Lower leg skin (tissue), 3 donors: ENCODE measurements at regions not wholly inside any gene's neighbourhood (a gene's known extent, or its start where the extent isn't known, plus 50 kb on each side); places are given as distances from the start of the nearest gene placed in this dataset.

Experiments used
- POLR2A ChIP-seq, 2 donors: fragments of 450-650 bp; IDR thresholded peaks; one replicate each; pipeline ENCODE4 v1.6.1; 2016 to 2017; ENCODE audit warnings: antibody characterized with exemption in 2 of 2, mild to moderate bottlenecking in 1 of 2, moderate library complexity in 1 of 2
- TF ChIP-seq, protein P1 (sequence below), 3 donors: fragments of 450-650 bp; IDR thresholded peaks; one replicate each; pipeline ENCODE4 v1.5.1; 2016; ENCODE audit warnings: antibody characterized with exemption in 3 of 3, mild to moderate bottlenecking in 3 of 3, moderate library complexity in 2 of 3

DNA sequence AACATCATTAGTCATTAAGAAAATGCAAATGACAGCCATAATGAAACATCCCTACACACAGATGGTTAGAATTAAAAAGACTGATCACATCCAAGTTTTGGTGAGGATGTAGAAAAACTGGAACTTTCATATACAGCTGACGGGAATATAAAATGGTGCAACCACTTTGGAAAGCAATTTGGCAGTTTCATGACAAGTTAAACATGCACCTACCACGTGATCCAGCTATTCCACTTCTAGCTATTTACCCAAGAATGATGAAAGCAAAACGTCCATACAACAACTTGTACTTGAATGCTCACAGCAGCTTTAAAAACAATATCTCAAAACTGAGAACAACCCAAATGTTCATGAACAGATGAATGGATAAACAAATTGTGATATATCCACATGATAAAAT, 77.9 kb upstream of the AVPR1A start:
- TF ChIP-seq, protein P1, sequence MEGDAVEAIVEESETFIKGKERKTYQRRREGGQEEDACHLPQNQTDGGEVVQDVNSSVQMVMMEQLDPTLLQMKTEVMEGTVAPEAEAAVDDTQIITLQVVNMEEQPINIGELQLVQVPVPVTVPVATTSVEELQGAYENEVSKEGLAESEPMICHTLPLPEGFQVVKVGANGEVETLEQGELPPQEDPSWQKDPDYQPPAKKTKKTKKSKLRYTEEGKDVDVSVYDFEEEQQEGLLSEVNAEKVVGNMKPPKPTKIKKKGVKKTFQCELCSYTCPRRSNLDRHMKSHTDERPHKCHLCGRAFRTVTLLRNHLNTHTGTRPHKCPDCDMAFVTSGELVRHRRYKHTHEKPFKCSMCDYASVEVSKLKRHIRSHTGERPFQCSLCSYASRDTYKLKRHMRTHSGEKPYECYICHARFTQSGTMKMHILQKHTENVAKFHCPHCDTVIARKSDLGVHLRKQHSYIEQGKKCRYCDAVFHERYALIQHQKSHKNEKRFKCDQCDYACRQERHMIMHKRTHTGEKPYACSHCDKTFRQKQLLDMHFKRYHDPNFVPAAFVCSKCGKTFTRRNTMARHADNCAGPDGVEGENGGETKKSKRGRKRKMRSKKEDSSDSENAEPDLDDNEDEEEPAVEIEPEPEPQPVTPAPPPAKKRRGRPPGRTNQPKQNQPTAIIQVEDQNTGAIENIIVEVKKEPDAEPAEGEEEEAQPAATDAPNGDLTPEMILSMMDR (IDR thresholded peaks at IDR 0.05) = no peak
- TF ChIP-seq POLR2A (IDR thresholded peaks at IDR 0.05) = no peak
